ENCODE measurements at regions not wholly inside any gene's neighbourhood (a gene's known extent, or its start where the extent isn't known, plus 50 kb on each side); places are given as distances from the start of the nearest gene placed in this dataset.

DNA sequence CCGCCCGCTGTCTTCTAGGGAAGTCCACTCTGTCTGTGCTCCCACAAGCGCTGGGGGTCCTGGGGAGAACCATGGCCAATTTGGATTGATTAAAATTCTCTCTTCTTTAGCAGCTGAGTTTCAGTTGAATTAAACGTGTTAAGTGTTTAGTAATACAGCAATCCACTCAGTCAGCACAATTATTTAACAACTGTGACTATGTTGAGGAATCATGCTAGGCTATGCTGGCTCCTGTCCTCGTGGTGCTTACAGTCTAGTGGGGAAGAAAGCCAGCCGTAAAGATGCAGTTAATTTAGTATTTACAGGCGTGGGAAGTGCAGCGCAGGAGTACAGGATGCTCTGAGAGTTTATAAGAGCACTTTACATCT, 88.9 kb upstream of the FOXP4 start:
- H3K4me3 ChIP-seq (ENCODE audit: insufficient read depth, low read depth, low read length), result no peak overlapping the region
- no peaks in the 10 kb centered on the region for H4K20me1 ChIP-seq (ENCODE audit: insufficient read depth, low read length)
- no peak overlapping the region for H3K27ac ChIP-seq (ENCODE audit: low read depth, low read length)
- Mint-ChIP-seq H3K9me3 (ENCODE audit: unreplicated experiment) (no peaks in the 10 kb centered on the region), H3K4me3 (ENCODE audit: unreplicated experiment) (no peak overlapping the region), H3K36me3 (ENCODE audit: low read depth, unreplicated experiment) (no peaks in the 10 kb centered on the region), H3K27me3 (ENCODE audit: low read depth, unreplicated experiment) (peaks cover 35% of the 10 kb centered on the region), H3K4me1 (ENCODE audit: low read depth, unreplicated experiment) (peaks cover 7% of the 10 kb centered on the region), H3K27ac (ENCODE audit: unreplicated experiment) (no peak overlapping the region)
- no peak overlapping the region for H3K4me2 ChIP-seq (ENCODE audit: low read length)
- no peaks in the 10 kb centered on the region for H3K9me3 ChIP-seq (ENCODE audit: insufficient read depth, low read depth, low read length)
- H3K9ac ChIP-seq (ENCODE audit: low read length), result no peak overlapping the region
- no peak for FAIRE-seq
- H2AFZ ChIP-seq (ENCODE audit: low read depth, low read length), result no peak overlapping the region
- peaks cover 28% of the 10 kb centered on the region for H3K27me3 ChIP-seq (ENCODE audit: insufficient read depth, low read length)
- TF ChIP-seq CTCF (IDR thresholded peaks at IDR 0.05; ENCODE audit: insufficient read depth, low read depth, low read length) (no peak), EZH2 (IDR thresholded peaks at IDR 0.05; ENCODE audit: insufficient read depth, low read length) (no peak)
- DNase-seq (ENCODE audit: low read depth), result no peak
- H3K36me3 ChIP-seq (ENCODE audit: insufficient read depth, low read length), result no peaks in the 10 kb centered on the region
- no peaks in the 10 kb centered on the region for H3K4me1 ChIP-seq (ENCODE audit: insufficient read depth, low read length)
- no peaks in the 10 kb centered on the region for H3K79me2 ChIP-seq (ENCODE audit: insufficient read depth, low read length)

- Mint-ChIP-seq H3K4me1 (ENCODE audit: low read depth, unreplicated experiment) (peaks cover 10% of the 10 kb centered on the region), H3K9me3 (ENCODE audit: unreplicated experiment) (no peaks in the 10 kb centered on the region), H3K27ac (ENCODE audit: unreplicated experiment) (no peak overlapping the region), H3K27me3 (ENCODE audit: low read depth, unreplicated experiment) (peaks cover 42% of the 10 kb centered on the region), H3K36me3 (ENCODE audit: low read depth, unreplicated experiment) (no peaks in the 10 kb centered on the region), H3K4me3 (ENCODE audit: unreplicated experiment) (no peak overlapping the region)
- Histone ChIP-seq H3K4me1 (ENCODE audit: insufficient read depth, low read length) (peaks cover 10% of the 10 kb centered on the region), H3K27me3 (ENCODE audit: insufficient read depth, low read length) (peaks cover 21% of the 10 kb centered on the region), H4K20me1 (ENCODE audit: insufficient read depth, low read length) (no peaks in the 10 kb centered on the region), H3K9me3 (ENCODE audit: insufficient read depth, low read depth, low read length) (no peaks in the 10 kb centered on the region), H2AFZ (ENCODE audit: low read depth, low read length) (no peak overlapping the region), H3K36me3 (ENCODE audit: insufficient read depth, low read length) (no peaks in the 10 kb centered on the region), H3K4me3 (ENCODE audit: insufficient read depth, low read depth, low read length) (no peak overlapping the region), H3K9ac (ENCODE audit: low read length) (no peak overlapping the region), H3K4me2 (ENCODE audit: low read length) (no peak overlapping the region), H3K27ac (ENCODE audit: low read depth, low read length) (no peak overlapping the region), H3K79me2 (ENCODE audit: insufficient read depth, low read length) (no peaks in the 10 kb centered on the region)
- FAIRE-seq (no peak), DNase-seq (ENCODE audit: low read depth) (no peak)
- TF ChIP-seq CTCF (IDR thresholded peaks at IDR 0.05; ENCODE audit: insufficient read depth, low read depth, low read length) (no peak), EZH2 (IDR thresholded peaks at IDR 0.05; ENCODE audit: insufficient read depth, low read length) (no peak)
Observed at GRCh38 chr6:41459738-41460137, 86.4 kb upstream of the FOXP4 start.

DNA sequence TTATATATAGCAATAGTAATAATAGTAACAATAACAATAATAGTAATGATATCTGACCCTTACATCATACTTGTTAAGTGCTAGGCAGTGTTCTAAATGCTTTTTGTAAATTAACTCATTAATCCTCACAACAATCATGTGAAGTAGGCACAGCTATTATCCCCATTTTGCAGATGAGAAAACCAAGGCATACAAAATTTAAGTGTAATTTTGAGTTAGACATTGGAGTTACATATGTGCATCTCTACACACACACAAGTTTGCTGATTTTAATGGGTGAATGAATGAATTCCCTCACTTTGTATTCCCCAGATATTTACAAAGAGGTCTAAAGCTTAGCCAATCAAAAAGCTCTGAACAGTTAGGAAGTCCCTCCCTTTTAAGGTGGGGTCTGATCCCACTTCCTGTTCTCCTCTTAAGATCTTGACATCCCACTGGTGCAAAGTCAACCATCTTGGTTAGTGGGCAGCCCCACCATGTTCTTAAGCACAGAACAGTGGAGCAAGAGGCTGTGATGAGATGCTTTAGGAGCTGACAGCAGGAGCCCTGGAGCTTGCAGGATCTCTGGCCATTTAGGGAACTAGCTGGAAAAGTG, 85.3 kb upstream of the FOXP4 start:
- Histone ChIP-seq H3K9ac (ENCODE audit: low read length) (no peak overlapping the region), H3K4me2 (ENCODE audit: low read length) (no peak overlapping the region), H3K4me1 (ENCODE audit: insufficient read depth, low read length) (peaks cover 10% of the 10 kb centered on the region), H3K9me3 (ENCODE audit: insufficient read depth, low read depth, low read length) (no peaks in the 10 kb centered on the region), H4K20me1 (ENCODE audit: insufficient read depth, low read length) (no peaks in the 10 kb centered on the region), H3K27ac (ENCODE audit: low read depth, low read length) (no peak overlapping the region), H3K79me2 (ENCODE audit: insufficient read depth, low read length) (no peaks in the 10 kb centered on the region), H3K4me3 (ENCODE audit: insufficient read depth, low read depth, low read length) (no peak overlapping the region), H3K36me3 (ENCODE audit: insufficient read depth, low read length) (no peaks in the 10 kb centered on the region), H3K27me3 (ENCODE audit: insufficient read depth, low read length) (peaks cover 12% of the 10 kb centered on the region), H2AFZ (ENCODE audit: low read depth, low read length) (peak overlapping the region; percentile 4)
- H3K27me3 Mint-ChIP-seq (ENCODE audit: low read depth, unreplicated experiment), result peaks cover 47% of the 10 kb centered on the region
- TF ChIP-seq EZH2 (IDR thresholded peaks at IDR 0.05; ENCODE audit: insufficient read depth, low read length) (no peak), CTCF (IDR thresholded peaks at IDR 0.05; ENCODE audit: insufficient read depth, low read depth, low read length) (no peak)
- H3K36me3 Mint-ChIP-seq (ENCODE audit: low read depth, unreplicated experiment), result no peaks in the 10 kb centered on the region
- DNase-seq (ENCODE audit: low read depth) (no peak), FAIRE-seq (no peak)
- H3K4me3 Mint-ChIP-seq (ENCODE audit: unreplicated experiment), result no peak overlapping the region
- no peaks in the 10 kb centered on the region for H3K9me3 Mint-ChIP-seq (ENCODE audit: unreplicated experiment)
- no peak overlapping the region for H3K27ac Mint-ChIP-seq (ENCODE audit: unreplicated experiment)
- H3K4me1 Mint-ChIP-seq (ENCODE audit: low read depth, unreplicated experiment), result peaks cover 13% of the 10 kb centered on the region

Data from astrocyte (in vitro differentiated cells and primary cell).